ENCODE measurements at regions not wholly inside any gene's neighbourhood (a gene's known extent, or its start where the extent isn't known, plus 50 kb on each side); places are given as distances from the start of the nearest gene placed in this dataset.
"Not testable (repeated sequence)": the region's sequence is repeated elsewhere in the genome, so short reads cannot be mapped to it uniquely, and the experiment has no call there.

GRCh38 chr16:22694887-22695382 lies 119.0 kb upstream of the HS3ST2 start:
- DNase-seq (ENCODE audit: low read depth, low spot score) (no peak), FAIRE-seq (no peak)
- TF ChIP-seq GATA2 (IDR thresholded peaks at IDR 0.05; ENCODE audit: insufficient read depth, insufficient read length, low read depth, low read length) (no peak), JUN (IDR thresholded peaks at IDR 0.05; ENCODE audit: borderline replicate concordance, insufficient read depth, insufficient read length, low read depth) (no peak), POLR2AphosphoS5 (IDR thresholded peaks at IDR 0.05; ENCODE audit: insufficient read depth, low read depth, low read length) (no peak)
- ChIA-PET CTCF (no interaction called here), POLR2A (no interaction called here)
- Histone ChIP-seq H2AFZ (ENCODE audit: low read depth, low read length) (no peak overlapping the region), H3K9me3 (replicated peaks; ENCODE audit: control insufficient read depth, insufficient read depth, low read length) (no peaks in the 10 kb centered on the region), H3K9ac (replicated peaks; ENCODE audit: extremely low read depth, insufficient read depth, low read length) (no peak overlapping the region), H3K79me2 (ENCODE audit: control insufficient read depth, insufficient read depth, low read length) (no peaks in the 10 kb centered on the region), H3K27me3 (ENCODE audit: control insufficient read depth in 2 of 2, insufficient read depth in 2 of 2, low read length in 2 of 2) (peaks cover 0 to 2% of the 10 kb centered on the region in 2 experiments), H3K9me1 (replicated peaks; ENCODE audit: control insufficient read depth, extremely low read depth, insufficient read depth, low read length) (no peaks in the 10 kb centered on the region), H3K4me2 (ENCODE audit: insufficient read depth, low read length) (no peak overlapping the region), H3K27ac (ENCODE audit: insufficient read depth, low read depth, low read length) (no peak overlapping the region), H3K4me3 (replicated peaks in 1 of 3; ENCODE audit: insufficient read depth in 1 of 3, low read depth in 1 of 3, low read length in 3 of 3) (no peak overlapping the region), H3K4me1 (ENCODE audit: control insufficient read depth, extremely low read depth, insufficient read depth, low read length) (no peaks in the 10 kb centered on the region), H4K20me1 (replicated peaks; ENCODE audit: control insufficient read depth, extremely low read depth, insufficient read depth, low read length) (no peaks in the 10 kb centered on the region), H3K36me3 (ENCODE audit: control insufficient read depth in 2 of 2, extremely low read depth in 1 of 2, insufficient read depth in 2 of 2, low read length in 2 of 2) (no peaks in the 10 kb centered on the region)
- intact Hi-C loops (cut with micrococcal nuclease) (loop anchor here (10.0 kb wide), 1 partner anchor 1380 kb away; no protein-coding TSS in a partner anchor), dilution Hi-C loops (cut with MboI; ENCODE audit: extremely low pct_ligation_motif_present, low sequenced_read_pairs) (no loop called here)
- BruUV-seq (replicated peaks): no TSS peak

DNA sequence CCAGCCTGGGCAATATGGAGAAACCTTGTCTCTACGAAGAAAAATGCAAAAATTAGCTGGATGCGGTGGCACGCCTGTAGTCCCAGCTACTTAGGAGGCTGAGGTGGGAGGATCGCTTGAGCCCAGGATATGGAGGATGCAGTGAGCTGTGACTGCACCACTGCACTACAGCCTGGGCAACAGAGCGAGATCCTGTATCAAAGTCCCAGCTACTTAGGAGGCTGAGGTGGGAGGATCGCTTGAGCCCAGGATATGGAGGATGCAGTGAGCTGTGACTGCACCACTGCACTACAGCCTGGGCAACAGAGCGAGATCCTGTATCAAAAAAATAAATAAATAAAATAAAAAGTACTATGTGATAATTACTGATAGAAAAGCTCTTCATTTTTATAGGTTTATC lies 118.2 kb upstream of the HS3ST2 start:
- H3K4me3 ChIP-seq (replicated peaks in 1 of 3; ENCODE audit: insufficient read depth in 1 of 3, low read depth in 1 of 3, low read length in 3 of 3); dilution Hi-C loops (cut with MboI; ENCODE audit: extremely low pct_ligation_motif_present, low sequenced_read_pairs); H2AFZ ChIP-seq (ENCODE audit: low read depth, low read length); POLR2A ChIA-PET; BruUV-seq (replicated peaks); DNase-seq (ENCODE audit: low read depth, low spot score); H4K20me1 ChIP-seq (replicated peaks; ENCODE audit: control insufficient read depth, extremely low read depth, insufficient read depth, low read length); H3K9me3 ChIP-seq (replicated peaks; ENCODE audit: control insufficient read depth, insufficient read depth, low read length); H3K9me1 ChIP-seq (replicated peaks; ENCODE audit: control insufficient read depth, extremely low read depth, insufficient read depth, low read length); H3K9ac ChIP-seq (replicated peaks; ENCODE audit: extremely low read depth, insufficient read depth, low read length); H3K27me3 ChIP-seq (ENCODE audit: control insufficient read depth in 2 of 2, insufficient read depth in 2 of 2, low read length in 2 of 2); H3K27ac ChIP-seq (ENCODE audit: insufficient read depth, low read depth, low read length); H3K36me3 ChIP-seq (ENCODE audit: control insufficient read depth in 2 of 2, extremely low read depth in 1 of 2, insufficient read depth in 2 of 2, low read length in 2 of 2); H3K4me1 ChIP-seq (ENCODE audit: control insufficient read depth, extremely low read depth, insufficient read depth, low read length); H3K79me2 ChIP-seq (ENCODE audit: control insufficient read depth, insufficient read depth, low read length); H3K4me2 ChIP-seq (ENCODE audit: insufficient read depth, low read length); FAIRE-seq: not testable (repeated sequence)
- CTCF ChIA-PET: interaction anchor here (0.8 to 1.4 kb wide), 3 partner anchors 8 to 1507 kb away, joined by 3 read pairs; no protein-coding TSS in a partner anchor
- intact Hi-C loops (cut with micrococcal nuclease): loop anchor here (10.0 kb wide), 1 partner anchor 1381 kb away; no protein-coding TSS in a partner anchor

All from endothelial cell of umbilical vein (primary cell).